Natural killer cell treated with Interleukin-12 subunit alpha and Interleukin-12 subunit beta and Interleukin-15 and Interleukin-18, amount 100 ng/mL, for 72 hours (primary cell): ENCODE measurements at regions not wholly inside any gene's neighbourhood (a gene's known extent, or its start where the extent isn't known, plus 50 kb on each side); places are given as distances from the start of the nearest gene placed in this dataset.
"Not testable (repeated sequence)": the region's sequence is repeated elsewhere in the genome, so short reads cannot be mapped to it uniquely, and the experiment has no call there.

ENCODE experiments used
- ATAC-seq, 2 donors: fragments of 150-1000 bp; cut with Tn5 transposase in 1 of 2; sonication (Bioruptor Pico), chemical (Tn5 transposase) in 1 of 2; 2 replicates each; pipeline ENCODE4 v1.10.0; 2021
- DNase-seq: peaks from one replicate; pipeline ENCODE4 v3.0.0; 2022; ENCODE audit warnings: low spot score
- H3K27ac Mint-ChIP-seq, 2 donors: 1 replicate in 1 of 2; 2 replicates in 1 of 2; pipeline ENCODE4 v1.8.0; 2022; ENCODE audit warnings: mixed read lengths in 2 of 2, mild to moderate bottlenecking in 1 of 2, moderate library complexity in 1 of 2
- H3K27me3 Mint-ChIP-seq, 2 donors: 1 replicate in 1 of 2; 2 replicates in 1 of 2; pipeline ENCODE4 v1.8.0; 2022; ENCODE audit warnings: mixed read lengths in 2 of 2
- H3K36me3 Mint-ChIP-seq: one replicate; pipeline ENCODE4 v1.8.0; 2022; ENCODE audit warnings: mixed read lengths
- H3K4me1 Mint-ChIP-seq, 2 donors: 1 replicate in 1 of 2; 2 replicates in 1 of 2; pipeline ENCODE4 v1.8.0; 2022; ENCODE audit warnings: low read depth in 2 of 2, mixed read lengths in 2 of 2, mild to moderate bottlenecking in 1 of 2
- H3K4me3 Mint-ChIP-seq: one replicate; pipeline ENCODE4 v1.8.0; 2022; ENCODE audit warnings: mixed read lengths
- H3K9me3 Mint-ChIP-seq: 2 replicates; pipeline ENCODE4 v1.8.0; 2022; ENCODE audit warnings: mixed read lengths

DNA sequence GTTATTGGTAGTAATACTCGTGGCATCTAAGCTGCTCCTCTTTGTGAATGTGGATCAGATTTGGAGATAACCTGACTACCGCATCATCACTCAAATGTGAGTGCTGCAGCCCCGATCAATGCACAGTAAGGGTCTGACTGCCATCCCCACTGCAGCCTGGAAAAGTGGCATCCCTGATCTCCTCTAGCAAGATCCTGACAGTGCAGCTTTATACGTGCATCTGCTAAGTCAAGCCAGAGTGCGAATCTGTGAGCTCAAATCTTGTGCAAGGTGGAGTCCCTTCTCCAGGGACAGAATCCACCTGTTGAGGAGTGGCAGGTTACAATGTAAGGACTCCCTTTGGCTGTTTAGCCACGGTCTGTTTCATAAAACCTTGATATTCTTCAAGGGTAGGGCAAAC, 215.0 kb upstream of the EXOC2 start:
- H3K4me1 Mint-ChIP-seq, result peaks cover 0 to 2% of the 10 kb centered on the region in 2 donors
- H3K27me3 Mint-ChIP-seq, result peaks cover 4 to 15% of the 10 kb centered on the region in 2 donors
- no peaks in the 10 kb centered on the region for H3K9me3 Mint-ChIP-seq
- no peak for DNase-seq
- ATAC-seq, result peak in 1 of 2 donors; percentile 50
- no peaks in the 10 kb centered on the region for H3K36me3 Mint-ChIP-seq
- no peak overlapping the region for H3K4me3 Mint-ChIP-seq
- H3K27ac Mint-ChIP-seq, result no peak overlapping the region

DNA sequence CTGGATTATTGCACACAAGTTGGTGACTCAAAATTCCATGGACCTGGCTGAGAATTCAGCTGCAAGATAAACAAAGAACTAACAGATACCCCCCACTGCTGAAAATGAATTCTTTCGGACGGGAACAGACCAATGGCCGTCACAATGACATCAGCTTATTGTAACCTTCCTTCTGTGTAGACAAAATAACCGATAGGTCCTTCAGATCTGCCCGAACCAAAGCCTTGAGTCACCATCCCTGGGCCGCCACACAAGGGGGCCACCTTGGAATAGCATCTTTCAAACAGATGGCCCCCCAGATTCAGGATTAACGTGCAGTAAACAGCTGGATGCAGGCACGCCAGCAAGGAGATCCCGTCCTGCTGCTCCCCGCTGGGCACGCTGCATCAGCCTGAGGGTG, 214.0 kb upstream of the EXOC2 start:
- H3K4me3 Mint-ChIP-seq, result no peak overlapping the region
- no peaks in the 10 kb centered on the region for H3K36me3 Mint-ChIP-seq
- no peaks in the 10 kb centered on the region for H3K4me1 Mint-ChIP-seq
- H3K9me3 Mint-ChIP-seq, result no peaks in the 10 kb centered on the region
- DNase-seq (no peak), ATAC-seq (no peak)
- no peak overlapping the region for H3K27ac Mint-ChIP-seq
- peaks cover 0 to 10% of the 10 kb centered on the region in 2 donors for H3K27me3 Mint-ChIP-seq

DNA sequence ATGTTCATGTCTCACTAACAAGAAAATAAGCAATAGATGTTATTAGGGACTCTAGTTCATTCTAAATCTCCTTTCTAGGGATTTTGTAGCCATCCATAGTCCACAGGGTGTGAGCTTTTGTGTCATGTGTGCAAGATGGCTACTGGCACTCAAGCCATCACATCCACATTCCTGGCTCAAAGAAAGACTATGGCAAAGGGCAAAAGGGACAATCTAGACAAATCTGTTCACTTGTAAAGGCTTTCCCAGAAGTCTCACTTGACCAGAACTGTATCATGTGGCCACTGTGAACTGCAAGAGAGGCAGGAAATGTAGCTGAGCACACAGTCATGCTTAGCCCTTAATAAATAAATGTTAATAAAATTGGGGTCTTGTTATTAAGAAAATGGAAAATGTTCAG, 212.6 kb upstream of the EXOC2 start:
- Mint-ChIP-seq H3K4me1 (no peaks in the 10 kb centered on the region), H3K27me3 (peaks cover 0 to 8% of the 10 kb centered on the region in 2 donors), H3K9me3 (no peaks in the 10 kb centered on the region), H3K36me3 (no peaks in the 10 kb centered on the region), H3K27ac (no peak overlapping the region), H3K4me3 (no peak overlapping the region)
- DNase-seq, result no peak
- ATAC-seq, result no peak

DNA sequence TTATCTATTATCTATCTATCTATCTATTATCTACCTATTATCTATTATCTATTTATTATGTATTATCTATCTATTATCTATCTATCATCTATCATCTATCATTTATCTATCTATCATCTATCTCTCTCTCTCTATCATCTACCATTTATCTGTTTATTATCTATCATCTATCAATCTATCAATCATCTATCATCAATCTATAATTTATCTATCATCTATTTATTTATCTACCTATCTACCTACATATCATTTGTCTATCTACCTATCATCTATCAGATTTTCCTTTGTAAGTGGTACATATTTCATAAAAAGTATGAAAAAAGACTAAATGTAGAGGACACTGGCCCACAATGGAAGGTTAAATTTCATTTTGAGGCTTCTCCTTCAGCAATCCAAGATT, 212.1 kb upstream of the EXOC2 start:
- Mint-ChIP-seq H3K27me3 (peaks cover 0 to 8% of the 10 kb centered on the region in 2 donors), H3K4me3 (no peak overlapping the region), H3K27ac (no peak overlapping the region), H3K4me1 (no peaks in the 10 kb centered on the region), H3K36me3 (no peaks in the 10 kb centered on the region), H3K9me3 (no peaks in the 10 kb centered on the region)
- ATAC-seq, result no peak
- DNase-seq, result no peak

DNA sequence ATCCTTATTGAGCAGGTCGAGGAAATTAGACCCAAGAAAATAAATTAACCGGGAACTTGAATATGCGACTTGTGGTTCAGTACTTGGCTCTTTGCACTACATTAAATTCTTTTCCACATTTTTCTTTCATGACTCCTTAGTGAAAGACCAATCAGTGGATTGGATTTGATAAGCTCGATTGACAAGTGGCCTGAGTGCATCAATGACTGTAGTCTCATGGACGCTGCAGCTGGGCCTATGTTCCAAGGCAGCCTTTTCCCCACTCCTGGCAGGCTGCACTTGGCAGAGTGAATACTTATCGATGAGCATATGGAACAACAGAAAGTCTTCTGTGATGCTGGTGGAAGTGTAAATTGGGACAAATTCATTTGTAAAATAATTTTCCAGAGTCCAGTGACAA, 210.8 kb upstream of the EXOC2 start:
- Mint-ChIP-seq H3K36me3 (no peaks in the 10 kb centered on the region), H3K9me3 (no peaks in the 10 kb centered on the region), H3K4me3 (no peak overlapping the region), H3K27me3 (peaks cover 3 to 16% of the 10 kb centered on the region in 2 donors), H3K27ac (no peak overlapping the region), H3K4me1 (no peaks in the 10 kb centered on the region)
- DNase-seq, result no peak
- no peak for ATAC-seq

DNA sequence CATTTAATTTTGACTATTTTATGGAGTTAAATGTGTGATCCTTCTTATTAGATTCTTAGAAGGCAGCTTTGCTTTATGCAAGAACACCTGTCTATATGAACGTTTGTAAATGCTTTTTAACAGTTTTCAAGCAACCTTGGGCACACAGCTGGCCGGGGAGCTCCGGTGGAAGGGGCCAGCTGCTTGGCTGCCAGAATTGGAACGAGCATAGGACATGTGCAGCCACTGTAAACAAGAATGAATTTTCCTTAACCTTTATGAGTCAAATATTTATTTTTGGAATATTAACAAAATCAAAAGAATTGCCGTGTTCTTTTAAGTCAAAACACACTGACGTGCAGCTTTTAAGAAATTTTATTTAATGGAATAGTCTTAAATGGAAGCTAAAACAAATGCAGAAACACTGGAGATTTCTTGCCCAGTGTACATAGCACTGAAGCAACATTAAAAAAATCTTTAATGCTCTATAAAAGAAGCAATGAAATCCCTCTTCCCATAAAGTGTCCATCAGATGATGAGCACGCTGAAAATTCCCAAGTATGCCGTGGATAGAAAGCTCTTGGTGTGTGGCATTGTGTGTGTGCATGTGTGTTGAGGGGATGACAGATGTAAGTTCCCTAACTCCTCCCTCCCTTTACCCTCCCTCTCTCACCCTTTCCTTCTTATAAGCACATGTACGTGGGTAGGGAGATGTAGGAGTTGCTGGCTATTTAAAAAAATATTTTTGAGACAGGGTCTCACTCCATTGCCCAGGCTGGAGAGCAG, 208.9 kb upstream of the EXOC2 start:
- ATAC-seq, result no peak
- no peak for DNase-seq
- Mint-ChIP-seq H3K27ac (no peak overlapping the region), H3K4me3 (no peak overlapping the region), H3K9me3 (no peaks in the 10 kb centered on the region), H3K36me3 (no peaks in the 10 kb centered on the region), H3K4me1 (no peaks in the 10 kb centered on the region), H3K27me3 (peaks cover 12 to 35% of the 10 kb centered on the region in 2 donors)

DNA sequence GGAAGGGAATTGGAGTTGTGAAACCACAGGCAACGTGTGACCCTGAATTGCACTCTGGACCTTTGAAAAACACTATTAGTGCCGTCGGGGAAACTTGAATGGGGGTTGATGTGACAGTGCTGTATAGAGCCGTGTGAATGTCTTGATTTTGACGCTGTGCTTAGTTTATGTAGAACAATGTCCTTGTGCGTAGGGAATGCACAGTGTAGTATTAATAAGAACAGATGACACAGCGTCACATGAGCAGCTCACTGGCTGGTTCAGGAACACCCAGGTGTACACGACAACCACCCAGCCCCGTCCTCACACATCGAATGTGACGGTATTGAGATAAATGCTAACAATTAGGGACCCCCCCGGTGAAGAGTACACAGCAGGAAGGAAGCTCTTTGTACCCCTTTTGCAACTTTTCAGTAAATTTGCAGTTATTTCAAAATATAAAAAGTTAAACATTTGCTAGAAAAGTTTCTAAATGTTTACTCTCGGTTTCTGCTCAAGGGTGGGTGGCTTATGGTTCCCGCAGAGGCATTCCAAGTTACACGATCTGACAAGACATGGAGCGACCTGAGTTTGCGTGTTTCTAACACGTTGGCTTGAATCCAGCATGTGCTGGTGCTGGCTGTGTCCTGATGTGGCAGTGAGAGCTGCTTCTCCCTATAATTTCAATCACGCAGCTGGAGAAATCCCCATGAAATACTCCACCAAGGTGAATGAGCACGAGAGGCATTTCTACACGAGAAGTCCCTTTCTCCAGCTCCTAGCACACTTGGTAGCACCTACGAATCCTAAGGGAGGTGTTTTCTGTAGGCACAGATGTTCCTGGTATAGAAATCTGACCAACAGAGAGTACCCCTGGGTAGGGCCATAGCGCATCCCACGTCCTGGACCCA, 208.0 kb upstream of the EXOC2 start:
- no peaks in the 10 kb centered on the region for H3K9me3 Mint-ChIP-seq
- ATAC-seq (no peak), DNase-seq (no peak)
- no peak overlapping the region for H3K27ac Mint-ChIP-seq
- H3K4me3 Mint-ChIP-seq, result no peak overlapping the region
- H3K4me1 Mint-ChIP-seq, result no peaks in the 10 kb centered on the region
- peaks cover 17 to 35% of the 10 kb centered on the region in 2 donors for H3K27me3 Mint-ChIP-seq
- no peaks in the 10 kb centered on the region for H3K36me3 Mint-ChIP-seq

DNA sequence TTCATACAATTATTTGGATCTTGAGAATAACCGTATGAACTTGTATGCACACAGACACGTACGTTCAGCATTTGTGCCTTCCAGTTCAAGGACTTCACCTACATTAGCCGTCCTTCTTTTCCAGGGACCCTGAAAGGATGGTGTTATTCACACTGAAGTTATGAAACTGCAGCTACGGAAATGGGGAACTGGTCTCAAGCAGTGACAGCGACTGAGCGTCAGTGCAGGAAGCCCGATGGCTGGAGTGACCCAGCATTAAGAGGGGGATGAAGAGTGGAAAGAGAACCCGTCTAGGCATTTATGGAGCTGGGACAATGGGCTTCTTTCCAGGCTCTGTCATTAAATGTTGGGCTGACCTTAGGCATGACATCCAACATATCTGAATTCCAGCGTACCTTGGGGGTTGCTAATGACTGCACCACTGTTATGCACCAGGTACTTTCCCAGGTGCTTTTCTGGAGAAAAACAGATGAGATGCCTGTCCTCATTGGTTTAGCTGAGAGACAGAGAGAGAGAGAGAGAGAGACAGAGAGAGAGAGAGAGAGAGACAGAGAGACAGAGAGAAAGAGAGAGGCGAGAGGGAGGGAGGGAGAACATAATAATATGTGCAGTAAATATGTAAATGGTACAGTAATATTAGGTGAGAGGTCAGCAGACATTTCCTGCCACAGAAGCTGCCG, 204.7 kb upstream of the EXOC2 start:
- no peaks in the 10 kb centered on the region for H3K36me3 Mint-ChIP-seq
- DNase-seq (no peak), ATAC-seq (no peak)
- H3K27ac Mint-ChIP-seq, result no peak overlapping the region
- no peaks in the 10 kb centered on the region for H3K4me1 Mint-ChIP-seq
- H3K4me3 Mint-ChIP-seq, result no peak overlapping the region
- no peaks in the 10 kb centered on the region for H3K9me3 Mint-ChIP-seq
- peaks cover 20 to 27% of the 10 kb centered on the region in 2 donors for H3K27me3 Mint-ChIP-seq

DNA sequence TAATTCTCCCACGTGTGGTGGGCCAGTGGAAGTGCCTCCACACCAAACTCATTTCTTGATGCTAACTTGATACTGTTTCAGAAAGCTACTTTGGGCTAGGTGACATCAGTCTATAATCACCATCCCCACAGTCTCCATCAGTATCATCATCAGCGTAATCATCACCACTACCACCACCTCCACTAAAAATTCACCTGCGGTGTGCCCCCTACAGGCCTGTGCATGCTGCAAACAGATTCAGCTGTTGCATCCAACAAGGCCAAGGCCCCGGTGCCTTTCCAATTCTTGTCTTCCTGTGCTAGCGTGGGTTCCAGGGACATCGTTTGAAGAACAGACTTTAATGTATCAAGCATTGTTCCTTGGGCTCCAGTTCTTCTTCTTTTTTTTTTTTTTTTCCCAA, 201.3 kb upstream of the EXOC2 start:
- ATAC-seq (no peak), DNase-seq (no peak)
- Mint-ChIP-seq H3K4me3 (no peak overlapping the region), H3K27ac (no peak overlapping the region), H3K9me3 (no peaks in the 10 kb centered on the region), H3K27me3 (peaks cover 21 to 23% of the 10 kb centered on the region in 2 donors), H3K4me1 (no peaks in the 10 kb centered on the region), H3K36me3 (no peaks in the 10 kb centered on the region)

DNA sequence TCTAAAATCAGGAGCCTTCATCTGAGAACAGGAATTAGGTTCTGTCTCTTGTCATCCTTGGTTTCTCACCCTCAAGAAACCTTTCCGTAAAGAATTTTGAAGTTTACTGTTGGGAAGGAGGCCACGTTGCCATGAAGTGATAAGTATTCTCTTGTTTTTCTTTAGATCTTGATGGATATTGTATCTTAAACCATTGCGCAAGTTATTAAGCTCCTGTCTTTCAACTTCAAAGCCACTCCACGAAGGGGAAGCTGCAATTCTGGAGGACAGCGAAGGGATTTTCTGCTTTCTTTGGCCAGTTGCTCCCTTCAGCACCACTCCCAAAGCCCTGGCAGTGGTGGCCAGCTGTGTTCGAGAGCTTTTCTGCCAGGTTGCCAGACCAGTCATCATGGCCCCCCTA, 198.1 kb upstream of the EXOC2 start:
- H3K27ac Mint-ChIP-seq, result no peak overlapping the region
- no peaks in the 10 kb centered on the region for H3K9me3 Mint-ChIP-seq
- DNase-seq (no peak), ATAC-seq (no peak)
- H3K36me3 Mint-ChIP-seq, result no peaks in the 10 kb centered on the region
- peaks cover 0 to 9% of the 10 kb centered on the region in 2 donors for H3K27me3 Mint-ChIP-seq
- no peaks in the 10 kb centered on the region for H3K4me1 Mint-ChIP-seq
- H3K4me3 Mint-ChIP-seq, result no peak overlapping the region

DNA sequence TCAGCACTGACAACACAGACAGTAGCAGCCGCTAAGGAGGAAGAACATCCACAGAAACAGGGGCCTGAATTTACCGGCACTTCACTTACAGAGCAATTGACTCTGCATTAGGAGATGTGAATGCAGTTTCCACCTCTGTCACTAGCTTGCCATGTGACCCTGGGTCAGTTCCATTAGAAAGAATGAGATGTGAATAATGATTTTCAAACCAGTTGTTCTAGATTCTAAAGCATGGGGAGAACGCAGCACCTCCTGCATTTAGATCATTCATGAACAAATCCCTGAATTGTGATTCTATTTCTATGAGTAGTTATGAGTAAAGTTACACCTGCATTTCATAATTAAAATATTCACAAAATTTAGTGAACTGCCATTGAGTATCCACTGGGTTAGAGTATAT, 197.3 kb upstream of the EXOC2 start:
- no peaks in the 10 kb centered on the region for H3K36me3 Mint-ChIP-seq
- H3K4me1 Mint-ChIP-seq, result peaks cover 3 to 4% of the 10 kb centered on the region in 2 donors
- ATAC-seq, result no peak
- no peak overlapping the region for H3K4me3 Mint-ChIP-seq
- H3K27ac Mint-ChIP-seq, result no peak overlapping the region
- no peaks in the 10 kb centered on the region for H3K9me3 Mint-ChIP-seq
- H3K27me3 Mint-ChIP-seq, result peaks cover 0 to 12% of the 10 kb centered on the region in 2 donors
- DNase-seq, result no peak

DNA sequence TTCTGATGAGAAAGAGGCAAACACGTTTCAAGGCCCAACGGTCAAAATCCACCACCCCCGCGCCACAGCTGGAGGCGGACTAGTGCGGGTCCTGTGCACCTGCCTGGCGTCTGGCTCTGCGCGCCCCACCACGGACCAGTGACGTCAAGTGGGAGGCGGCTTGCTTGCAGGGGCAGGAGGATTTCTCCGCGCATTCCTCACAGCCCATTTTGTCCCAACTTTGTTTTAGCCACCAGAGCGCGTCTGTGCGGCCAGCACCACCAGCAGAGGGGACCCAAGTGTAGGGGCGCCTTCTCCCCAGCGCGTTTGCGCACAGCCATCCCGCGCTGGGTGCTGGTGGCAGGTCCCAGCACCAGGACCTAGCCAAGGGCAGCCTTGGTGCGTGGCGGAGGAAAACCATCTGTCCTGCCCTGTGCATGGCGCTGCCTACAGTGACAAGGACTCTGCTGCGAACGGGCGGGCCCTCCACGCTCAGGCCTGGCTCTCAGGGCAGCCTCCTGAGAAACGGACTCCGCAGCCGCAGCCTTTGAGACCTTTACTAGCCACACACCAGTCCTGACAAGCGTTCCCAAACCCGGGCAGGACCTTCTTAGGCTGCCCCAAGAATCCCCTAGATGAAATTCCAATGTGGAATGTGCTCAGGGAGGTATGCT, 194.8 kb upstream of the EXOC2 start:
- Mint-ChIP-seq H3K36me3 (no peaks in the 10 kb centered on the region), H3K4me3 (no peak overlapping the region), H3K9me3 (no peaks in the 10 kb centered on the region), H3K4me1 (peaks cover 3 to 7% of the 10 kb centered on the region in 2 donors), H3K27me3 (peaks cover 13 to 24% of the 10 kb centered on the region in 2 donors), H3K27ac (no peak overlapping the region)
- DNase-seq, result no peak
- ATAC-seq, result no peak

DNA sequence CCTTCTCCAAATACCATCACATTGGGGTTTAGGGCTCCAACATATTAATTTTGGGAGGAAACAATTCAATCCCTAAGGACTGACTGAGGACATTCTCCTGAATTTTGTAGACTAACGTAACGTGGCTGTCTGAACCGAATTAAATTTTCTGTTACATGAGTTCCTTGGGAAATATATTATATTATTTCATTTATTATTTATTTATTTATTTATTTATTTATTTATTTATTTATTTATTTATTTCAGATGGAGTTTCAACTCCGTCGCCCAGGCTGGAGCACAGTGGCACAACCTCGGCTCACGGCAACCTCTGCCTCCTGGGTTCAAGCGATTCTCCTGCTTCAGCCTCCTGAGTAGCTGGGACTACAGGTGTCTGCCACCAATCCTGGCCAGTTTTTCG, 193.2 kb upstream of the EXOC2 start:
- H3K9me3 Mint-ChIP-seq, ATAC-seq, H3K4me3 Mint-ChIP-seq, H3K27ac Mint-ChIP-seq, H3K36me3 Mint-ChIP-seq, H3K4me1 Mint-ChIP-seq, DNase-seq: not testable (repeated sequence)
- peaks cover 15 to 36% of the 10 kb centered on the region in 2 donors for H3K27me3 Mint-ChIP-seq
